ENCODE measurements at regions not wholly inside any gene's neighbourhood (a gene's known extent, or its start where the extent isn't known, plus 50 kb on each side); places are given as distances from the start of the nearest gene placed in this dataset.

DNA sequence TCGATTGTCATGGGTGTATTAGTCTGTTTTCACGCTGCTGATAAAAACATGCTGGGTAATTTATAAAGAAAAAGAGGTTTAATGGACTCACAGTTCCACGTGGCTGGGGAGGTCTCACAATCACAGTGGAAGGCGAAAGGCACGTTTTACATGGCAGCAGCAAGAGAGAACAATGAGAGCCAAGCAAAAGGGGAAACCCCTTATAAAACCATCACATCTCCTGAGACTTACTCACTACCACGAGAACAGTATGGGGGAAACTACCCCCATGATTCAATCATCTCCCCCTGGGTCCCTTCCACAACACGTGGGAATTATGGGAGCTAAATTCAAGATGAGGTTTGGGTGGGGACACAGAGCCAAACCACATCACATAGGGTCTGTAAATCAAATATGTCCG, 167.4 kb upstream of the XYLT1 start:
- TF ChIP-seq, protein P1, sequence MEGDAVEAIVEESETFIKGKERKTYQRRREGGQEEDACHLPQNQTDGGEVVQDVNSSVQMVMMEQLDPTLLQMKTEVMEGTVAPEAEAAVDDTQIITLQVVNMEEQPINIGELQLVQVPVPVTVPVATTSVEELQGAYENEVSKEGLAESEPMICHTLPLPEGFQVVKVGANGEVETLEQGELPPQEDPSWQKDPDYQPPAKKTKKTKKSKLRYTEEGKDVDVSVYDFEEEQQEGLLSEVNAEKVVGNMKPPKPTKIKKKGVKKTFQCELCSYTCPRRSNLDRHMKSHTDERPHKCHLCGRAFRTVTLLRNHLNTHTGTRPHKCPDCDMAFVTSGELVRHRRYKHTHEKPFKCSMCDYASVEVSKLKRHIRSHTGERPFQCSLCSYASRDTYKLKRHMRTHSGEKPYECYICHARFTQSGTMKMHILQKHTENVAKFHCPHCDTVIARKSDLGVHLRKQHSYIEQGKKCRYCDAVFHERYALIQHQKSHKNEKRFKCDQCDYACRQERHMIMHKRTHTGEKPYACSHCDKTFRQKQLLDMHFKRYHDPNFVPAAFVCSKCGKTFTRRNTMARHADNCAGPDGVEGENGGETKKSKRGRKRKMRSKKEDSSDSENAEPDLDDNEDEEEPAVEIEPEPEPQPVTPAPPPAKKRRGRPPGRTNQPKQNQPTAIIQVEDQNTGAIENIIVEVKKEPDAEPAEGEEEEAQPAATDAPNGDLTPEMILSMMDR (IDR thresholded peaks at IDR 0.05), result no peak
- TF ChIP-seq POLR2A (IDR thresholded peaks at IDR 0.05) (no peak), POLR2AphosphoS5 (IDR thresholded peaks at IDR 0.05) (no peak)

Measured in breast epithelium (tissue), 3 donors.